ENCODE measurements at regions not wholly inside any gene's neighbourhood (a gene's known extent, or its start where the extent isn't known, plus 50 kb on each side); places are given as distances from the start of the nearest gene placed in this dataset.

DNA sequence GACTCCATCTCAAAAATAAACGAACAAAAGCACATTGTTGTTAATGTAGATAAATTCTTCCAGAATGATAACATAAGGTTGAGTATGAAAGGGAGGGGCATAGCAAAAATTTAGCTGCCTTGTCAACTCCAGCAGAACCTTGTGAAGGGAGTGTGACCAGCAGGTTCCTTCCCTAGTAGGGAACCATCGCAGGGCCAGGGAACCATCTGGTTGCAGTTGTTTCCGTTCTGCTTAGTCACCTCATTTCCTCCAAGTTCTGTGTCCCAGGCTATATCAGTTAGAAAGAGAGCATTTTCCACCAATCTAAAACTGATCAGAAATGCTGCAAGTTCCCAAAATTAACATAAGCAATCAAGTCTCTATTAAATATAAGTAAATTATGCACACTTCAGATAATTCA is 126.7 kb upstream of the BLID start:
- TF ChIP-seq CTCF (IDR thresholded peaks at IDR 0.05; ENCODE audit: insufficient read depth, low read depth, low read length) (no peak), EZH2 (IDR thresholded peaks at IDR 0.05; ENCODE audit: insufficient read depth, low read length) (no peak)

Measured in astrocyte (in vitro differentiated cells and primary cell).